Mesendoderm (in vitro differentiated cells): ENCODE measurements at regions not wholly inside any gene's neighbourhood (a gene's known extent, or its start where the extent isn't known, plus 50 kb on each side); places are given as distances from the start of the nearest gene placed in this dataset.

Experiments used
- DNase-seq: peaks from one replicate; pipeline ENCODE4 v3.0.0; 2013
- H2AK5ac ChIP-seq: 2 replicates; pipeline ENCODE4 v1.6.1; 2013; ENCODE audit warnings: low read length, inconsistent platforms
- H2BK120ac ChIP-seq: 2 replicates; pipeline ENCODE4 v1.6.1; 2013; ENCODE audit warnings: low read depth, mild to moderate bottlenecking, low read length, moderate library complexity, mixed read lengths
- H2BK15ac ChIP-seq: replicated peaks from 2 replicates; pipeline ENCODE4 v1.6.1; 2013; ENCODE audit warnings: low read depth, mild to moderate bottlenecking, moderate library complexity
- H2BK5ac ChIP-seq: 2 replicates; pipeline ENCODE4 v1.6.1; 2013; ENCODE audit warnings: low read length, inconsistent platforms
- H3K18ac ChIP-seq: 2 replicates; pipeline ENCODE4 v1.6.1; 2013; ENCODE audit warnings: mild to moderate bottlenecking, low read length, mixed read lengths
- H3K23ac ChIP-seq: one replicate; pipeline ENCODE4 v1.6.1; 2013; ENCODE audit warnings: low read length
- H3K27ac ChIP-seq: 2 replicates; pipeline ENCODE4 v1.5.1; 2013; ENCODE audit warnings: low read depth, mild to moderate bottlenecking, inconsistent platforms, low read length, moderate library complexity
- H3K27me3 ChIP-seq: 2 replicates; pipeline ENCODE4 v1.6.1; 2013; ENCODE audit warnings: low read length, control low read depth, mild to moderate bottlenecking, inconsistent platforms; ENCODE audit not compliant: insufficient read depth, poor library complexity
- H3K36me3 ChIP-seq: 2 replicates; pipeline ENCODE4 v1.6.1; 2013; ENCODE audit warnings: low read length, inconsistent platforms; ENCODE audit not compliant: control insufficient read depth, insufficient read depth
- H3K4ac ChIP-seq: one replicate; pipeline ENCODE4 v1.6.1; 2013; ENCODE audit warnings: low read depth, mild to moderate bottlenecking, low read length, moderate library complexity
- H3K4me1 ChIP-seq: 2 replicates; pipeline ENCODE4 v1.6.1; 2013; ENCODE audit warnings: low read depth, low read length, inconsistent platforms; ENCODE audit not compliant: control insufficient read depth
- H3K4me2 ChIP-seq: 2 replicates; pipeline ENCODE4 v1.6.1; 2013; ENCODE audit warnings: low read length
- H3K4me3 ChIP-seq: 2 replicates; pipeline ENCODE4 v1.5.1; 2013; ENCODE audit warnings: mild to moderate bottlenecking, low read length
- H3K56ac ChIP-seq: one replicate; pipeline ENCODE4 v1.6.1; 2013; ENCODE audit warnings: low read length
- H3K79me1 ChIP-seq: 2 replicates; pipeline ENCODE4 v1.6.1; 2013; ENCODE audit warnings: low read length, inconsistent platforms
- H3K79me2 ChIP-seq: 2 replicates; pipeline ENCODE4 v1.6.1; 2013; ENCODE audit warnings: mild to moderate bottlenecking, low read length; ENCODE audit not compliant: control insufficient read depth, insufficient read depth
- H3K9ac ChIP-seq: 2 replicates; pipeline ENCODE4 v1.6.1; 2013; ENCODE audit warnings: low read length, inconsistent platforms
- H4K5ac ChIP-seq: one replicate; pipeline ENCODE4 v1.6.1; 2013; ENCODE audit warnings: low read length
- H4K8ac ChIP-seq: one replicate; pipeline ENCODE4 v1.6.1; 2013; ENCODE audit warnings: low read depth, mild to moderate bottlenecking, control low read depth, low read length, moderate library complexity
- WGBS: extraction: QIAGEN DNeasy Blood & Tissue Kit; methylation state at CpG from one replicate; pipeline ENCODE4 v1.1.7; 2013; ENCODE audit warnings: low lambda C conversion rate, missing lambda C conversion rate; ENCODE audit not compliant: insufficient coverage; ENCODE audit errors: extremely low coverage; 5-methylcytosine and 5-hydroxymethylcytosine counted together

DNA sequence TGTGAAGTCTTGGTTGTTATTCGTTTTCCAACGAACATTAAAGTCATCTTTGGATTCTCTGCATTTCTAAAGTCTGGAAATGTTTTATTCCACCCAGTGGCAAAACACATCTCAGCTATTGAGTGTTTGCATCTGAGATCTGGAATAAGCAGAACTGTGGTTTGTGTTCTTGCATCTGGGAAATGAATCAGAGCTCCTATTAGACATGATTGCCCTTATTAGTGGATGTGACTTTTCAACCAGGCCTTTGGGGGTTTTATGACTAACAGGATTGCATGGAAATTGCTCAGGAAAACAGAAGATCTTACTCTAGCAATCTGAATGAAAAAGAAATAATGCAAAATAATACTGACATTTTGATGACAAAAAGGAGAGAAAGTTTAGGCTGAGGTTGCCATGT, 488.8 kb downstream of the IRS2 start:
- H3K27me3 ChIP-seq = no peaks in the 10 kb centered on the region
- no peak overlapping the region for H2BK120ac ChIP-seq
- no peak overlapping the region for H3K56ac ChIP-seq
- WGBS = no CpG with 5 or more reads among the region's 2 CpGs
- H3K4me3 ChIP-seq = no peak overlapping the region
- H3K4me1 ChIP-seq = no peaks in the 10 kb centered on the region
- DNase-seq = no peak
- H3K79me1 ChIP-seq = no peaks in the 10 kb centered on the region
- no peak overlapping the region for H2AK5ac ChIP-seq
- H3K9ac ChIP-seq = no peak overlapping the region
- H3K23ac ChIP-seq = no peak overlapping the region
- H3K36me3 ChIP-seq = no peaks in the 10 kb centered on the region
- no peak overlapping the region for H2BK15ac ChIP-seq
- H3K27ac ChIP-seq = no peak overlapping the region
- no peak overlapping the region for H3K4me2 ChIP-seq
- H3K4ac ChIP-seq = no peak overlapping the region
- no peak overlapping the region for H2BK5ac ChIP-seq
- no peak overlapping the region for H4K8ac ChIP-seq
- no peak overlapping the region for H3K18ac ChIP-seq
- H3K79me2 ChIP-seq = no peaks in the 10 kb centered on the region
- H4K5ac ChIP-seq = no peak overlapping the region

- Histone ChIP-seq H3K4ac (no peak overlapping the region), H2AK5ac (no peak overlapping the region), H4K8ac (no peak overlapping the region), H3K27me3 (no peaks in the 10 kb centered on the region), H3K56ac (no peak overlapping the region), H2BK15ac (no peak overlapping the region), H2BK120ac (no peak overlapping the region), H2BK5ac (no peak overlapping the region), H3K9ac (no peak overlapping the region), H3K79me2 (no peaks in the 10 kb centered on the region), H3K23ac (no peak overlapping the region), H3K4me3 (no peak overlapping the region), H3K18ac (no peak overlapping the region), H3K27ac (no peak overlapping the region), H3K36me3 (no peaks in the 10 kb centered on the region), H3K4me2 (no peak overlapping the region), H3K4me1 (no peaks in the 10 kb centered on the region), H4K5ac (no peak overlapping the region), H3K79me1 (no peaks in the 10 kb centered on the region)
- WGBS = 100% methylated on average over 2 of the region's 3 CpGs
- no peak for DNase-seq
Measured at GRCh38 chr13:109293166-109293565, 493.2 kb downstream of the IRS2 start.

- H3K9ac ChIP-seq = no peak overlapping the region
- no peak overlapping the region for H4K8ac ChIP-seq
- no peaks in the 10 kb centered on the region for H3K36me3 ChIP-seq
- no peak overlapping the region for H4K5ac ChIP-seq
- H3K23ac ChIP-seq = no peak overlapping the region
- H2AK5ac ChIP-seq = no peak overlapping the region
- H3K79me2 ChIP-seq = no peaks in the 10 kb centered on the region
- WGBS = no CpG with 5 or more reads among the region's 6 CpGs
- H3K4me3 ChIP-seq = no peak overlapping the region
- H2BK120ac ChIP-seq = no peak overlapping the region
- no peak overlapping the region for H2BK15ac ChIP-seq
- no peaks in the 10 kb centered on the region for H3K79me1 ChIP-seq
- no peak overlapping the region for H2BK5ac ChIP-seq
- H3K27ac ChIP-seq = no peak overlapping the region
- no peak overlapping the region for H3K4ac ChIP-seq
- no peak for DNase-seq
- H3K4me1 ChIP-seq = no peaks in the 10 kb centered on the region
- H3K27me3 ChIP-seq = no peaks in the 10 kb centered on the region
- H3K4me2 ChIP-seq = no peak overlapping the region
- H3K56ac ChIP-seq = no peak overlapping the region
- no peak overlapping the region for H3K18ac ChIP-seq
Measured at GRCh38 chr13:109288151-109288709, 498.2 kb downstream of the IRS2 start.

DNA sequence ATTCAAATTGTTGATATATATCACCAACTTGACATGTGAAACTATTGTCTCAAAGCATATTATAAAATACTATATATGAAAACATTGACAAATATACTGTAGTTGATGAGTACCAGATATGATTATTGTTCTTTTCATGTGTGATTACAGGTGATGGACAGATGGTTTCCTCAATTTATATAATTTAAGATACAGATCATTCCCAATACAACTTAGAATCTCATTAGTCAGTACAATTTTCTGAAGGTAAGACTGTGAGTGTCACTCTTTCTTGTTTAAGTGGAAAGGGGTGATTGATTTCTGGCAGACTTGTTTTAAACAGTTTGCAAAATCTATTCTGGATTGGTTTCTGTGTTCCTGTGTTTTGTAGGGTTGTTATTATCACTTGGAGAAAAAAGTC, 498.8 kb downstream of the IRS2 start:
- H3K4ac ChIP-seq = no peak overlapping the region
- H3K56ac ChIP-seq = no peak overlapping the region
- no peaks in the 10 kb centered on the region for H3K27me3 ChIP-seq
- H3K79me1 ChIP-seq = no peaks in the 10 kb centered on the region
- no peak overlapping the region for H2AK5ac ChIP-seq
- no peaks in the 10 kb centered on the region for H3K36me3 ChIP-seq
- no peak overlapping the region for H3K23ac ChIP-seq
- H2BK5ac ChIP-seq = no peak overlapping the region
- no peak overlapping the region for H3K4me3 ChIP-seq
- H3K9ac ChIP-seq = no peak overlapping the region
- H4K5ac ChIP-seq = no peak overlapping the region
- H3K27ac ChIP-seq = no peak overlapping the region
- H2BK15ac ChIP-seq = no peak overlapping the region
- H2BK120ac ChIP-seq = no peak overlapping the region
- H3K4me2 ChIP-seq = no peak overlapping the region
- no peaks in the 10 kb centered on the region for H3K4me1 ChIP-seq
- no peaks in the 10 kb centered on the region for H3K79me2 ChIP-seq
- no peak for DNase-seq
- H3K18ac ChIP-seq = no peak overlapping the region
- no peak overlapping the region for H4K8ac ChIP-seq

- Histone ChIP-seq H2BK15ac (no peak overlapping the region), H3K4me3 (no peak overlapping the region), H3K79me2 (no peaks in the 10 kb centered on the region), H3K4ac (no peak overlapping the region), H2BK5ac (no peak overlapping the region), H3K4me2 (no peak overlapping the region), H4K8ac (no peak overlapping the region), H3K18ac (no peak overlapping the region), H3K9ac (no peak overlapping the region), H4K5ac (no peak overlapping the region), H3K36me3 (no peaks in the 10 kb centered on the region), H3K56ac (no peak overlapping the region), H3K4me1 (peaks cover 2% of the 10 kb centered on the region), H3K79me1 (no peaks in the 10 kb centered on the region), H2AK5ac (no peak overlapping the region), H3K27ac (no peak overlapping the region), H3K27me3 (no peaks in the 10 kb centered on the region), H2BK120ac (no peak overlapping the region), H3K23ac (no peak overlapping the region)
- WGBS = no CpG with 5 or more reads among the region's 2 CpGs
- no peak for DNase-seq
Measured at GRCh38 chr13:109285586-109285985, 500.8 kb downstream of the IRS2 start.

DNA sequence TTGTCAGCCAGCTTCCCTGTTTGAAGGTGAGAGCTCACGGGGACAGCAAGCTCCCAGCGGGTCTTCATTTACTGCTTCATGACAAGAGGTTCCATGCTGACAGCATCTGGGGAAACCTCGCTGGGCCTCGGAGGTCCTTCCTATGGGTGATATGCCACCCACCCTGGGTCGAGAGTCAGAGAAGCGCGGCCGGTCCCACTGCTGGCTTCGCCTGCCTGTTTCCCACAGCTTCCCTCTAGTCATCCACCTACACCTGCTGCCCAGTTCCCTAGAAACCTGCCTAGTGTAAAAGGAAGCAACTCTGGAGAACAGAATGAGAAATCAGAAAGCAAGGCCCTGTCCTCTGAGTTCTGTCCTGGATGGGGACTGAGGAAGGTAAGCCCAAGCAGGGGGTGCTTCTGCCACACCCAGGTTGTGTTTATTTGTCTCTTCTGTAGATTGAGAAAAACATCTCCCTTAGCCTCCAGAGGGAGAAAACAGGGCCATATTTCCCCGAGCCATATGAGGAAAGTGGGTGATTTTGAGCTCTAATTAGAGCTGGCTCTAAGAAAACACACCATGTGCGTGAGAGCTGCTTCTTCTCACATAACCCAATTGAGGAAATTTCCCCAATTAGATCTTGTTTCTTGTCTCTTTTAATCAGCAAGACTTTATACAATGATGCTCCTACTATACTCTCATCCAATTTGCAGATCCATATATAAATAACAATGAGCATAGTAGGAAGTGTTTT, 504.3 kb downstream of the IRS2 start:
- no CpG with 5 or more reads among the region's 11 CpGs for WGBS
- H3K4me3 ChIP-seq = no peak overlapping the region
- H2BK5ac ChIP-seq = no peak overlapping the region
- H4K8ac ChIP-seq = no peak overlapping the region
- no peaks in the 10 kb centered on the region for H3K36me3 ChIP-seq
- H3K4me1 ChIP-seq = peaks cover 2% of the 10 kb centered on the region
- H2BK15ac ChIP-seq = no peak overlapping the region
- no peak overlapping the region for H3K4ac ChIP-seq
- no peak overlapping the region for H2AK5ac ChIP-seq
- no peaks in the 10 kb centered on the region for H3K79me1 ChIP-seq
- no peak for DNase-seq
- H3K18ac ChIP-seq = no peak overlapping the region
- H3K27me3 ChIP-seq = no peaks in the 10 kb centered on the region
- H3K56ac ChIP-seq = no peak overlapping the region
- H2BK120ac ChIP-seq = no peak overlapping the region
- H4K5ac ChIP-seq = no peak overlapping the region
- no peaks in the 10 kb centered on the region for H3K79me2 ChIP-seq
- H3K4me2 ChIP-seq = no peak overlapping the region
- no peak overlapping the region for H3K27ac ChIP-seq
- H3K9ac ChIP-seq = no peak overlapping the region
- H3K23ac ChIP-seq = no peak overlapping the region
